ENCODE measurements at regions not wholly inside any gene's neighbourhood (a gene's known extent, or its start where the extent isn't known, plus 50 kb on each side); places are given as distances from the start of the nearest gene placed in this dataset.

DNA sequence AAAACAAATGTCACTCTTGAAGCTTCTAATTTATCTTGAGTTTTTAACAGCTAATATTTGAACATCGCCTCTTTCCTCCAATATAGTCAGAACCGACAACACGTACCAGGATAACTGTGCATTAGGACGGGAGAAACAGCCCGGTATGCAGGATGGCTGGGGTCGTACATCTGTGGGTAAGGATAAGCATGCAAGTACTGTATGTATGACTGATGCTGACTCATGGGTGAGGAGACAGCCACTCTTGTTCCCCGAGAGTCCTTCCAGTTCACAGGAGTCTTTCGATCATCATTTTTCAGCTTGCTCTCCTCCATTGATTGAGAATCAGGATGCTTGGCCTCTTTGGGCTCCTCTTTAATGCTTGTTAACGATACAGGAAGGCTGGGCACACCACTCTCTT is 102.3 kb downstream of the ZNF608 start:
- ChIA-PET CTCF (no interaction called here), POLR2A (ENCODE audit: low non-redundant PET) (no interaction called here)
- no peaks in the 10 kb centered on the region for H3K4me1 ChIP-seq (ENCODE audit: insufficient read depth, low read length, poor library complexity, severe bottlenecking)
- H3K9me3 ChIP-seq (ENCODE audit: low read depth, low read length, poor library complexity, severe bottlenecking): no peaks in the 10 kb centered on the region
- H3K27ac ChIP-seq (ENCODE audit: low read depth, low read length, poor library complexity, severe bottlenecking): no peak overlapping the region
- no peaks in the 10 kb centered on the region for H3K36me3 ChIP-seq (ENCODE audit: insufficient read depth, low read length, poor library complexity, severe bottlenecking)
- H3K27me3 ChIP-seq (replicated peaks; ENCODE audit: insufficient read depth, low read depth, low read length, poor library complexity): no peaks in the 10 kb centered on the region
- intact Hi-C loops (cut with micrococcal nuclease; ENCODE audit: unreplicated experiment): no loop called here
- H3K4me3 ChIP-seq (ENCODE audit: low read depth, low read length, poor library complexity, severe bottlenecking): no peak overlapping the region
- no peak for DNase-seq (ENCODE audit: low spot score)
- TF ChIP-seq CTCF (conservative IDR thresholded peaks at IDR 0.05; ENCODE audit: low read depth, low read length): no peak
- no TSS peak for BruUV-seq (replicated peaks)

DNA sequence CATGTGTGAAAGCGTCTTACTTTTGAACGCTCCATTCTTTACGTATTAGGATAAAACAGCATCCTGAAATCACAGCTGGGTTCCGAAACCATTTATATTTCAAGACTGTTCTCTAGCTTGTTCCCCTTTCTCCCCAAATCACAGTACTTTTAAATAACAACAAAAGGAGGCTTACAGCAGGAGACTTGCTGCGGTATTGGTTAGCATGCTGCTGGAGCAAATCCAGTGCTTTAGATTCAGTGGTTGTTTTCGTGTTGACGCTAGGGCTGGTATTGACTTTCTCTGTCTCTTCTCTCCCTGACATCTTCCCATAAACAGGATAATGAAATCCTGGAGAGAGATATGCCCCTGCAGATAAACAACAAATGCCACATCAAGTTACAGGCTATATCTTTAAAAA is 103.1 kb downstream of the ZNF608 start:
- POLR2A ChIA-PET (ENCODE audit: low non-redundant PET): no interaction called here
- no peak for TF ChIP-seq CTCF (conservative IDR thresholded peaks at IDR 0.05; ENCODE audit: low read depth, low read length)

DNA sequence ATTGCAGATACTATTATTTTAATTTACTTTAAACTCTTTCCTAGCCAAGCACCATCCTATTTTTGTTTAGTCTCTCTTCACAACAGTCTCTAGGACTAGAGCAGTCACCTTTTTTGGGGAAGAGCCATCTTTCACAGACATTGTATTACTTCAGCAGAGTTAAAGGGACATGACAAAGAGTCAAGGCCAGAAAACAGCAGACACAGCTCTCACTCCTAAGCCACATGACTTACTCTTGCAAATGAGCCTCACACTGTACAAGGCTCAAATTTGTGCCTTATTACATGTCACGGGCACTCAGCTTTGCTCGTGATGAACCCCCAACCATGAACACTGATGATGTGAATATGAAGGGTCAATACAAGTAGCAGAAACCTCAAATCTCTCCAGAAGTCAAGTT is 104.3 kb downstream of the ZNF608 start:
- Histone ChIP-seq H3K36me3 (ENCODE audit: insufficient read depth, low read length, poor library complexity, severe bottlenecking) (no peaks in the 10 kb centered on the region), H3K4me3 (ENCODE audit: low read depth, low read length, poor library complexity, severe bottlenecking) (no peak overlapping the region), H3K27ac (ENCODE audit: low read depth, low read length, poor library complexity, severe bottlenecking) (no peak overlapping the region), H3K4me1 (ENCODE audit: insufficient read depth, low read length, poor library complexity, severe bottlenecking) (no peaks in the 10 kb centered on the region), H3K27me3 (replicated peaks; ENCODE audit: insufficient read depth, low read depth, low read length, poor library complexity) (no peaks in the 10 kb centered on the region), H3K9me3 (ENCODE audit: low read depth, low read length, poor library complexity, severe bottlenecking) (no peaks in the 10 kb centered on the region)
- POLR2A ChIA-PET (ENCODE audit: low non-redundant PET): no interaction called here
- no TSS peak for BruUV-seq (replicated peaks)
- intact Hi-C loops (cut with micrococcal nuclease; ENCODE audit: unreplicated experiment): no loop called here
- DNase-seq (ENCODE audit: low spot score): no peak
- TF ChIP-seq CTCF (conservative IDR thresholded peaks at IDR 0.05; ENCODE audit: low read depth, low read length) (no peak), EZH2 (IDR thresholded peaks at IDR 0.05; ENCODE audit: borderline replicate concordance, low read depth, low read length, poor library complexity, severe bottlenecking) (no peak)
- CTCF ChIA-PET: no interaction called here

More for the DNA sequence above, 103.1 kb downstream of the ZNF608 start:
- no peak overlapping the region for H3K27ac ChIP-seq (ENCODE audit: low read depth, low read length, poor library complexity, severe bottlenecking)
- H3K27me3 ChIP-seq (replicated peaks; ENCODE audit: insufficient read depth, low read depth, low read length, poor library complexity): no peaks in the 10 kb centered on the region
- no peaks in the 10 kb centered on the region for H3K9me3 ChIP-seq (ENCODE audit: low read depth, low read length, poor library complexity, severe bottlenecking)
- H3K4me1 ChIP-seq (ENCODE audit: insufficient read depth, low read length, poor library complexity, severe bottlenecking): no peaks in the 10 kb centered on the region
- DNase-seq (ENCODE audit: low spot score): no peak
- H3K36me3 ChIP-seq (ENCODE audit: insufficient read depth, low read length, poor library complexity, severe bottlenecking): no peaks in the 10 kb centered on the region
- intact Hi-C loops (cut with micrococcal nuclease; ENCODE audit: unreplicated experiment): no loop called here
- no TSS peak for BruUV-seq (replicated peaks)
- CTCF ChIA-PET: no interaction called here
- H3K4me3 ChIP-seq (ENCODE audit: low read depth, low read length, poor library complexity, severe bottlenecking): no peak overlapping the region
